ENCODE measurements at regions not wholly inside any gene's neighbourhood (a gene's known extent, or its start where the extent isn't known, plus 50 kb on each side); places are given as distances from the start of the nearest gene placed in this dataset.

DNA sequence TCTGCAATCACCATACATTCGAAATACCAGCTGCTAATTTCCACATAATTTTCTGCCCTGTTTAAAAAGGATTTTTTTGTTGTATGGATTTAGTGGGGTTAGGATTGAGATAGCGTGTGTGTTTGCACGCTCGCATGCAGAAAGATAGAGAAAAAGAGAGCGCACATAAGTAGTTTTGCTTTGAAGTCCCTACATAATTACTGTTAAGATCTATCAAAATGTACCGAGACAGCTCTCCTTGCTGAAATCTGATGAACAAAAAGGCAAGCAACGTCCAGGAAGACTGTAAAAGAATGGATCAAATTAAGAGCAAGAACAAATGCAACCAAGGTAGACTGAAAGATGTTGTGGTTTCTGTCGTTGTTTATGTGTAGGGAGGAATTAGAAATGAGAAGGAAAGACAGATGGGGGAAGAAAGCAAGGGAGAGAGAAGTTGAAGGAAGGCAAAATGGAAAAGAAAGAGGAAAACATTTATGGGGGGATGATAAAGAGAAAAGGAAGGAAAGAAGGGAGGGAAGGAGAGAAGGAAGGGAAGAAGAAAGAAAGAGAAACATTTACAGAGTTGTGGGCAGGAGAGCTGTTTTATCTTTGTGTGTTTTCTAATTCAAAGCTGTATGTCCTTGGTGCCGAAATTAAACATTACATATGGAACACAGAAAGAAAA lies 522.3 kb downstream of the MED13L start:
- no peak for TF ChIP-seq CTCF (conservative IDR thresholded peaks at IDR 0.05; ENCODE audit: low read length)
- no peak for TF ChIP-seq EZH2phosphoT487 (IDR thresholded peaks at IDR 0.05; ENCODE audit: borderline replicate concordance)

Measured in Loucy (cell line).